ENCODE measurements at regions not wholly inside any gene's neighbourhood (a gene's known extent, or its start where the extent isn't known, plus 50 kb on each side); places are given as distances from the start of the nearest gene placed in this dataset.

- TF ChIP-seq, protein P1, sequence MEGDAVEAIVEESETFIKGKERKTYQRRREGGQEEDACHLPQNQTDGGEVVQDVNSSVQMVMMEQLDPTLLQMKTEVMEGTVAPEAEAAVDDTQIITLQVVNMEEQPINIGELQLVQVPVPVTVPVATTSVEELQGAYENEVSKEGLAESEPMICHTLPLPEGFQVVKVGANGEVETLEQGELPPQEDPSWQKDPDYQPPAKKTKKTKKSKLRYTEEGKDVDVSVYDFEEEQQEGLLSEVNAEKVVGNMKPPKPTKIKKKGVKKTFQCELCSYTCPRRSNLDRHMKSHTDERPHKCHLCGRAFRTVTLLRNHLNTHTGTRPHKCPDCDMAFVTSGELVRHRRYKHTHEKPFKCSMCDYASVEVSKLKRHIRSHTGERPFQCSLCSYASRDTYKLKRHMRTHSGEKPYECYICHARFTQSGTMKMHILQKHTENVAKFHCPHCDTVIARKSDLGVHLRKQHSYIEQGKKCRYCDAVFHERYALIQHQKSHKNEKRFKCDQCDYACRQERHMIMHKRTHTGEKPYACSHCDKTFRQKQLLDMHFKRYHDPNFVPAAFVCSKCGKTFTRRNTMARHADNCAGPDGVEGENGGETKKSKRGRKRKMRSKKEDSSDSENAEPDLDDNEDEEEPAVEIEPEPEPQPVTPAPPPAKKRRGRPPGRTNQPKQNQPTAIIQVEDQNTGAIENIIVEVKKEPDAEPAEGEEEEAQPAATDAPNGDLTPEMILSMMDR (IDR thresholded peaks at IDR 0.05; ENCODE audit: insufficient read depth, low read depth, low read length) = no peak
- peak; percentile 43 for DNase-seq (ENCODE audit: low read depth)
- peak overlapping the region; percentile 69 for H3K4me3 ChIP-seq (ENCODE audit: low read depth, low read length)
Measured at GRCh38 chr6:26223228-26223627, 136.0 kb downstream of the HFE start.

DNA sequence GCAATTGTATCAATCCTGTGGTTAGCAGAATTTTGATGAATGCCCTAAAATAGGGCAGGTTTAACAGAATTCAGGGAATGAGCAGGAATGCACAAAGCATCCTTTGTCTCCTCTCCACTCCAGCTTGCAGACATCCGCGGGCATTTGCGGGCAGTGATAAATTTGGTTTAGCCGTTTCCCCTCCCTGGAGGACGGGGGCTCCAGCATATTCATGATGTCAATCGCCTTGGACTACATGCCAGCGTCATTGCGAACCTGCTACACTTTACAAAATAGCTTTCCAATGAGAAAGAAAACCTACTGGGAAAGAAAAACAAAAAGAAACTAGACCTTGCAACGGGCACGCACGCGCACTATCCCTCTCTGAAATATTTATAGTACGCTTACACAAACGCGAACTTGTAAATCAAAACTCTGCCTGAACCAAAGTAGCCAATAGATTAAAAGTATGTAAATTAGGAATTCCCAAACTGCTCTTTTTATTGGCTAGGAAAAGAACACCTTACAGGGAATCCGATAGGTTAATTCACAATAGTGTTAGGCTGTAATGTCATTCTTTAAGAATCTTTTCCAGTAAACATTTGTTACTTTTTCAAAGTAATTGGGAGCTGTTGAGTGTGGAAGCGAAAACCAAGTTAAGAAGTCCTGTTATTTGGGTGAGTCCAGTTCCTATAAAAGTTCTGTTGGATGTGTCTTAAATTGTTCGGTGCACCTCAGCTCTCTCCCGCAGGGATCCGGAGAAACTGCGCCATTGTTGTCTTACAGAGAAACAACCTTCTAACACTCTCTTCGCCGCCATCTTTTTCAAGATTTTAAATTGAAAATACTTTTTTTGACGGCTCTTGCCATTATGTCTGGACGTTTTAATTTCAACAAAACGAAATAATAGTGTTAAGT is 136.7 kb downstream of the HFE start:
- peak overlapping the region; percentile 69 for H3K4me3 ChIP-seq (ENCODE audit: low read depth, low read length)
- TF ChIP-seq, protein P1 (IDR thresholded peaks at IDR 0.05; ENCODE audit: insufficient read depth, low read depth, low read length) = no peak
- DNase-seq (ENCODE audit: low read depth) = peak; percentile 98

GRCh38 chr6:26224547-26224912 is 137.3 kb downstream of the HFE start:
- H3K4me3 ChIP-seq (ENCODE audit: low read depth, low read length) = peak overlapping the region; percentile 69
- peak; percentile 16 for DNase-seq (ENCODE audit: low read depth)
- TF ChIP-seq, protein P1 (IDR thresholded peaks at IDR 0.05; ENCODE audit: insufficient read depth, low read depth, low read length) = no peak

- TF ChIP-seq, protein P1 (IDR thresholded peaks at IDR 0.05; ENCODE audit: insufficient read depth, low read depth, low read length) = no peak
- DNase-seq (ENCODE audit: low read depth) = peak; percentile 92
- H3K4me3 ChIP-seq (ENCODE audit: low read depth, low read length) = peak overlapping the region; percentile 69
Measured at GRCh38 chr6:26224940-26225847, 138.0 kb downstream of the HFE start.

DNA sequence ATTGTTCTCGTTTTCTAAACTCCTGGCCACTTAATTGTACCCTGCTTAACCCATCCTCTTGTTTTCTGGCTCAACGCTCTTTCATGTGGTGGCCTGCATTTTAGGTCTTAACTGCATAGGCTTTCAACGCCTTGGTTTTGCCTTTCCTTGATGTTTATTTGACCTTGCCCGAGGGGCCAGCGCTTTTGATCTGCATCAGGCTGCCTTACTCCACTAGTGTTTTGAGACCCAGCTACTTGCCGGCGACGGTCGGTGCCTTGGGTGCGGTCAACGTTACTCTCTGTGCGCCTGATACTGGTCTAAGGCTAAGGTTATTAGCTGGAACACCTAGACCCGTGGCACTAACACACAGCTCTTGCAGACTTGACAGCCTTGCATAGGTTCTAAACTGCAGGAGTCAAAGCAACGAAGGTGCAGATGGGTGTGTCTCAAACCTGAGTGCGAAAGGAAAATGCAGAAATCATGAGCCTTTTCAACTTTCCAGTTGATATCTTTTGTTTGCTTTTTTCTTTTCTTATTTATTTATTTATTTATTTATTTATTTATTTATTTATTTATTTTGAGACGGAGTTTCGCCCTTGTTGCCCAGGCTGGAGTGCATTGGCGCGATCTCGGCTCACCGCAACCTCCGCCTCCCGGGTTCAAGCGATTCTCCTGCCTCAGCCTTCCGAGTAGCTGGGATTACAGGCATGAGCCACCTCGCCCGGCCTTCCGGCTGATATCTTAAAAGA is 138.8 kb downstream of the HFE start:
- DNase-seq (ENCODE audit: low read depth) = no peak
- H3K4me3 ChIP-seq (ENCODE audit: low read depth, low read length) = peak overlapping the region; percentile 69
- TF ChIP-seq, protein P1 (IDR thresholded peaks at IDR 0.05; ENCODE audit: insufficient read depth, low read depth, low read length) = no peak

DNA sequence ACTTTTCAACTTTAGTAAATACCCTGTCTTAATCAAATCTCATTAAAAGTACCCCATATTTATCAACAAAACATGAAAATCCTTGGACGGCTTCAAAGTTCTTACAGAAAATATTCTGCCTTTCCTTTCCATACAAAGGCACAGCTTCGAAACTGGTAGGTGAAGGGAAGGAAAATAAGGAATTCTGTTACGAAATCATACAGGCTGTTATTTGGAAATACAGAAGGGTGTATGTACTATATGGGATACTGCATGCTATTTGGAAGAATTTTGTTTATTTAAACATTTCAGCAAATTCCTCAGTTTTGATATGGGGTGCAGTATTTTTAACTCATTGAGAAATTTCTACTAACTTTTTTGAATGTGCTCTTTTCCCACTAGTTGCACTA is 138.4 kb upstream of the BTN3A2 start:
- TF ChIP-seq, protein P1 (IDR thresholded peaks at IDR 0.05; ENCODE audit: insufficient read depth, low read depth, low read length) = no peak
- H3K4me3 ChIP-seq (ENCODE audit: low read depth, low read length) = no peak overlapping the region
- no peak for DNase-seq (ENCODE audit: low read depth)
